ENCODE measurements at regions not wholly inside any gene's neighbourhood (a gene's known extent, or its start where the extent isn't known, plus 50 kb on each side); places are given as distances from the start of the nearest gene placed in this dataset.

DNA sequence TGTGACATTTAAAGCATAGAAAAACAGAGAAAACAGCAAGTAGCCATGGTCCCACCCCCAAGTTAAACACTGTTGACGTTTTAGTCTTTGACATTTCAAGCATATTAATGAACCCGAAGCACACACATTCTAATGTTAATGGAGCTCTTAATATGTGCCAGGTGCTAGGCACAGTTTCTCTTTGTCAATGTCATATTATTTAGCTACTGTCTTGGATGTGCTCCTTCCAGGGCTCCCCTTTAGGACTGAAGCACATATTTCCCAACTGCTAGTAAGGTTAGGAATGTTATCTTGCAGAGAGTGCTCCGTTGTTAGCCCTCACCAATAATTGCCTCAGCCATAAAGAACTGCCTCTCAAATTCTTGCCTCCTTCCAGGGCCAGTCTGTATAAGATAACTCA lies 716.6 kb upstream of the TENM4 start:
- no peak for DNase-seq (ENCODE audit: low read depth)

DNA sequence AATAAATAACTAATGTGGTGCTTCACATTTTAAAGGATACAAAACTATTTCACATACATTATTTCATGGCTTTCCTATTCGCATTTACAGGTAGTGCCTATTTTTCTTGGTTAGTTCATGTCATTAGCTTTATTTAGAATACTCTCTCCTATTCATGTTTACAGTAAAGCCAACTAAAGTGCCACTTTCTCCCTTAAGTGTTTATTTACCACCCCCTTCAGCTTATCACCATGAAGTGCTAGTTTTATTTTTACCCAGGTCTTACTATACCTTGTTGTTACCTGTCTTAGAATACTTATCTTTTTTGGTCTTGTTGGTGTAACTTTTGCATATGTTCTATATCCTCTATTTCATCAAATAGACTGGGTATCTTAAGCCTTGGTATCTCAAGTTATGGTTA lies 715.2 kb upstream of the TENM4 start:
- DNase-seq (ENCODE audit: low read depth) = no peak

DNA sequence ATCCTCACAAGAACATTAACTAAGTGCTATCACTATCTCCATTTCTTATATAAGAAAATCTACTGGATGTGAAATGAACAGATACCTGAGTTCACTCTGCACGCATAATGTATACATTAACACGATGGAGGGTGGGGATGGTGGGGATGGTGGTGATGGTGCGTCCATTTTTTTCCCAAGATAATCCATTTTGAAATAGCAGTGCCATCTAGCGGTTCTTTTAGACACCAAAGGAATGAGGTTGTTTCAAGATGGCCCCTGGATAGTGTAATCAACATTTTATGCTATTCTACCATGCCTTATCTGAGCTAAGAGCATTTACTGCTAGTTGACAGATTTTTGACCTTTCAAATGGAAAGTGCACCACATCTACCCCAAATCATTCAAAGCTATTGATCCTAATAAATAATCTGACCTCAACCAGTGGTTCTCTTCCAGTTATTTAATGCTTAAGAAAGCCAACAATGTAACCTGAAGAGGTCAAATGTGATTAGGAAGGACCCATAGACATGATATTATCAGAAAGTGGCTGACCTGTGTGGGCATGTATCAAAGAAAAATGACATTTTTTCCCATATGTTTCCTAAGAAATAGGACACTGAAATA lies 714.7 kb upstream of the TENM4 start:
- peak; percentile 2 for DNase-seq (ENCODE audit: low read depth)

DNA sequence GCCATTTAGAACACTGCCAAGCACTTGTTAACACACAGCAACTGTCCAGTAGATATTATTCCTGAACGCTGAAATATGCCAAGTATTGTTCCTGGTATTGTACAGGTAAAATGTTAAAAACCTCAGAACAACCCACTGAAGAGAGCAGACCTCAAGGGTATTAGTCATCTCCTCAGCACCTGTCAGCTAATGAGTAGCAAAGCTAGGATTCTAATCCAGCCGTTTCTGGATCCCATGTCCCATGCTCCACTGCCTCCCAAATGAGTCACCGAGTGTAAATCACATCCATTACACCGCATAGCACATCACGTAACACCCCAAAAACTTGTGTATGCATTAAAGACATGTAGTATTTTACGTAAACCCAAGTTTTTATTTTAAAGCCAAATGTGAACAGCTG lies 705.4 kb upstream of the TENM4 start:
- DNase-seq (ENCODE audit: low read depth) = no peak

DNA sequence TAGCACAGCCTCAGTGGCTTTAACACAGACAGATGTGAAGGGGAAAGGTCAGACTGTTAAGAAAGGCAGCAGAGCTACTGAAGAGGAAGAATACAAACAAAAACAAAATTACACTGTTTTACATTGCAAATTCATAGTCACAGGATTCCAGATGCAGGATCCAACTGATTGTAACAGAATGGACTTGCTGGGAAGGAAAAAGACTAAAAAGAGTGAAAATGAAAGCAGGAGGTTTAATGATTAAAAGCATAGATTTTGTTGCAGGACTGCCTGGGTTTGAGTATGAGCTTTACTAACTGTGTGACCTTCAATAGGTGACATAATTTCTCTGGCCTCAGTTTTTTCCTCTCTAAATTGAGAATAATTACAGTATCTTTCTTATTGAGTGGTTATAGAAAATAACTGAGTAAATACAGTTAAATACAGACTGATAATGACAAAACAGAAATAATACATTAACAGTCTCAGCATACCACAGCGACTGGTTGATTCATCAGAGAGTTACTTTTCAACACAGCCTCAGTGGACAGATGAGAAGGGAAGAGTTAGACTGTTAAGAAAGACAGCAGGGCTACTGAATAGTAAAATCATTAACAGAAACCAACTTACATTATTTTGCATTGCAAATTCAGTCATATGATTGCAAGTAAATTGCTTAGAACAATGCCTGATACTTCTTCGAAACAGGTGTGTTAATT lies 704.2 kb upstream of the TENM4 start:
- no peak for DNase-seq (ENCODE audit: low read depth)

DNA sequence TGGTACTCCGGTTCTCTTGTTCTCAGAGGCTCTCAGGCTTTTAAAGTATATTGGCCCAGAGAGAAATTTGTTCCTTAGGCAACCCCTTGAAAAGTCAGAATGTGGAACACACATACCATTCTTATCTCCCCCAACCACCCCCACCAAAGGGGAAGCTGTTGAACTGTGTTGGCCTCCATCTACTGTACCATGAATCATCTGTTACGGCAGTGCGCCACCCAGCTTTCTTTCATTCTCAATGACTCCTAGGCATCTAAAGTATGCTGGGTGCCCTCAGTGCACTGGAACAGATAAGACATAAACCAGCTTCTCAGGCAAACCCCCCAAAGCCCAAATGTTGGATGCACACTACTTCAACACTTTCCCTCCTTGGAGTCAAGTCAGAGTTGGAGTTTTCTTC lies 696.2 kb upstream of the TENM4 start:
- DNase-seq (ENCODE audit: low read depth) = no peak

DNA sequence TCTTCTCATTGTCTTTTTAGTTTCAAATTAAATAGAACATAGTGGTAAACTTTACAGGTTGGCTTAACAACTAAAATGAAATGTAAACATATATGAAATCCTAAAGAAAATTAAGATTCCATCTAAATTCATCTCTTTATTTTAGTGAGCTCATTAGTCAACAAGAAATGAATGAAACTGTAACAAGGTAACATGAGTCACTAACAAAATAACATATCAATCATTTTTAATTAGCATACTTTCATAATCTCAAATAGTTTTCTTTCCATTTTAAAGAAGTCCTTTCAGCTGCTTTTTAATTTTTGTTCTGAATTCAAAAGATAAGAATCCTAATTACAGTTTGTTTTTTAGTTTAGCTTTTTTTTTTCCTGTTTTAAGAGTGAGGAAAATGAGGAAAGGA lies 688.6 kb upstream of the TENM4 start:
- no peak for DNase-seq (ENCODE audit: low read depth)

DNA sequence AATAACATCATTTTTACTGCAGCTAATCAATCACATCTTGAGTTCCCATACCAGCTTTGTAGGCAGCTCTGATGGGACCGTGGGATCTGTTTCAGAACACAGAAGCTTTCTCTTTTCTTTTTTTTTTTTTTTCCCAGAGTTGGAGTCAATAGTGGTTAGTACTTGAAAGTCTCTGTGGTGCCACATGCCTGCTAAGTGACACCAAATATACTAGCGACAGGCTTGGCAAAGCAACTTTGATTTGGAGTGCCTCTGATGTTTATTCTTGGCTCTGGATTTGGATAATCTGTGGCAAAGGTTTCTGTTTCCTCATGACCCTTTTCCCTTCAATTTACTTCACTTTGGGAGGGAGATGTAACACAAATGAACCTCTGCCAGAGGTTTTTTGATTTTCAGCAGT lies 681.4 kb upstream of the TENM4 start:
- DNase-seq (ENCODE audit: low read depth) = no peak

DNA sequence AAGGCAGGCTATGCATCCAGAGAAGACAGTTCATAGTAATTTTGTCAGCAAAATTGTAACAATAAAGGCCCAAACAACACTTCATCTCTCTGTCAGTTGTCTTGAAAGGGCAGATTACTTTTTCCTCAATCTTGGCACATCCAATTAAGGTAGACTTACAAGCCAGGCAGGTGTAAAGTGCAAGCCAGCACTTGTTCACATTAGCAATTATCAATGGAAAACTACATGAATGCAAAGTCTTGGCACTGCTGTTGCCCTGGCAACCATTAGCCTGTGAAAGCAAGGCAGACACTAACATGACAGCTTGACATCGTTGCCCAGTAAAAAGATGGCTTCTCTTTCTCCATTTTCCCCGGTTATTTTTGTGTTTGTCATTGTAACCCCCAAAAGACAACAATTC lies 677.2 kb upstream of the TENM4 start:
- DNase-seq (ENCODE audit: low read depth) = no peak

DNA sequence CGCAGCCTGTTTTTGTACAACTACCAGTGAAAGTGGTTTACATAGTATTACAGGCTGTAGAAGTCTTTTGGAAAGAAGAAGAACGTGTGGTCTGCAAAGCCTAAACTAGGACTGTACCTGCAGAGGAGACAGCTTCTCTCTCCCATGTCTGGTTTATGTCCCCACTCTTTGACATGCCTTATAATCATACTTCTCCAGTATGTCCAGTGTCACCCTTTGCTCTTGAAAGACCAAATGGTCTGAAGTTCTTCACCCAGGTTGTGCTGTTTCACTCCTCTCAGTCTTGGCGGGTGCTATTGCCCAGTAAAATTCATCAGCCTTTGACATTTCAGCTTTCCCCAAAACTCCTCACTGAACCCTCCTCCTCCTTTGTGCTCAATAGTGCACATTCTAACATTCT lies 676.0 kb upstream of the TENM4 start:
- DNase-seq (ENCODE audit: low read depth) = no peak

DNA sequence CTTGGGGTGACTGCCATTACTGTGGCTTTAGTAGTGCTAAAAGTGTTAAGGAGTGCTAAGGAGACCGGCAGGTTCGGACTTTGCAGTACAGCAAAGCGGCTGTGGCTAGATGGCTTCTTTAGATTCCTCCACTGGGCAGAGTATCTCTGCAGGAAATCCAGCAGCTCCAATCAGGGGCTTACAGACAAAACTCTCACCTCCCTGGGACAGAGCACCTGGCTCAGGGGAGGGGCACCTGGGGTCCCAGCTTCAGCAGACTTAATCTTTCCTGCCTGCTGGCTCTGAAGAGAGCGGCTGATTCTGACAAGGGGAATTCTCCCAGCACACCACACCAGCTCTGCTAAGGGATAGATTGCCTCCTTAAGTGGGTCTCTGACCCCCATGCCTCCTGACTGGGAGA lies 668.8 kb upstream of the TENM4 start:
- DNase-seq (ENCODE audit: low read depth) = no peak

DNA sequence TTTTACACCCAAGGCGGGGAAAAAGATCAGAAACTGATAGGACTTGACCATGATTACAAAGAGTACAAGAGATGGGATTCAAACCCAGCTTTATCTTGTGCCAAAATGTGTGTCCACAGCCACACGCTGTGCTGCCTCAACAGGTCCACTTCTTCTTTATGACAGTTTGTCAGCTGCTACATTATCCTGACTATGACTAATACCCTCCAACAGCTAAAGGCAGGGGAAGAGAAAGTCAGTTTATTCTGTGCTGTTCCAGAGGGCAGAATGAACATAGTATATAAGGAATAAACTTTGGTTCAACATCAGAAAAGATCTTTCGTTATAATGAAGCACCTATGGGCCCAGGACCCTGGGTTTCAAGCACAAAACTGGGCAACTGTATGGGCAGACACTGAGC lies 668.2 kb upstream of the TENM4 start:
- DNase-seq (ENCODE audit: low read depth) = no peak

DNA sequence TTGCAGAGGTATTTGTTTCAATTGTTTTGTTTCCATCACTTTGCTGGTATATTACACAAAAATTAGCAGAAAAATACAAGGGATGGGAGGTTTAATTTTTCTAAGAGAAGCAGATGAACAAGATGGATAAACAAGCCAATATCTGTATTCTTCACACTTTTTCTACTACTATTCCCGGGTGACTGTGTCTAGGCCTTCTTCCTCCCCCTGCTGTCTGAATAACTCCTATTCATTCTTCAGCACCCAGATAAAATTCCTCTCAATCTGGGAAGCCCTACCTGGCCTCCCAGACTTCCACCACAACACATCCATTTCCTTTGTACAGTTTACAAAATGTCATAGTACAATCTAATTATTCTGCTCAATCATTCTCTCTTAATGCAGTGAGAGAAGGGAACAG lies 666.6 kb upstream of the TENM4 start:
- no peak for DNase-seq (ENCODE audit: low read depth)

DNA sequence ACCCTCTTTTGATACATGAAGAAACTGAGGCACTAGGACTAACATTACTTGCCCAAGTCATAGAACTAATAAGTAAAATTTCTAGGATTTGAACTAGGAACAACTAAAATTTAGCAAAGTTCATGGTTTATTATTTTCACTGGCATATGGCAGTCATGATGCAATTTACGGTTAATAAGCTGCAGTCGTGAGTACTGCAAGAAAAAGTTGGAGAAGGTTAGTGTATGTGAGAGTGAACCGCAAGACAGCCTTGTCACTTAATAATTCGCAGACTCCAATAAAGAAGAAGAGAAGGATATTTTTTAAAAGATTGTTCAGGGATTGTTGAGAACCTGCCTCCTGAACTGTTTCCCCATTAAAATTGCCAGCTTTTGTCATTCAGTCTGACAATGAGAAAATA lies 663.4 kb upstream of the TENM4 start:
- peak; percentile 30 for DNase-seq (ENCODE audit: low read depth)

DNA sequence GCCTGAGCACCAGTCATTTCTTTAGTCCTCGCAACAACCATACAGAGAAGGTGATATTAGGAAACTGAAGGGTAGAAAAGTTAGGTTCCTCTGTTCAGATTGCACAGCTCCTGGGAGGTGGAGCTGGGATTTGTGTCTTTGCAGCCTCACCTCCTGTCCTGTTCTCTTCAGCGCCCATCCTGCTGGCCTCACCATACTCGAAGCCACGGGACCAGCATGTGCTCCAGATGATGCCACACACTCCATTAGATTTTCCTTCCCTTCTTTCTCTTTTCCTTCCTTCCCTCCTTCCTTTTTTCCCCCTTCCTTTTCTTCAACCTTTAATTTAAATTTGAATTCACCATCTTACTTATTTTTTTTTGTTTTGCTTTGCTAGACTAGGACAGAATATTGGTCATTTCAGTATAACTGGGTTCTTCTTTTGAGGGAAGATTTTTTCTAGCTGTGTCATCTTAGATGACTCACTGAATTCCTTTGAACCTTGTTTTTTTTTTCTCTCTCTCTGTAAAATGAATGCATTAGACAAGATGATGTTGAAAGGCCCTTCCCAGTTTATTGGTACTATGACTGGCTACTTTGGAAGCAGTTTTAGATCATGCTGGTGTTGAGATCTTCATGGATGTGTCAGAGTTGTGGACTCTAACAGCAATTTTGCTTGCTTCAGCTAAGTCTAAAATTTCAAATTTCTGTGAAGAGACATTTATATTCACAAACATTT lies 662.5 kb upstream of the TENM4 start:
- peak; percentile 84 for DNase-seq (ENCODE audit: low read depth)

DNA sequence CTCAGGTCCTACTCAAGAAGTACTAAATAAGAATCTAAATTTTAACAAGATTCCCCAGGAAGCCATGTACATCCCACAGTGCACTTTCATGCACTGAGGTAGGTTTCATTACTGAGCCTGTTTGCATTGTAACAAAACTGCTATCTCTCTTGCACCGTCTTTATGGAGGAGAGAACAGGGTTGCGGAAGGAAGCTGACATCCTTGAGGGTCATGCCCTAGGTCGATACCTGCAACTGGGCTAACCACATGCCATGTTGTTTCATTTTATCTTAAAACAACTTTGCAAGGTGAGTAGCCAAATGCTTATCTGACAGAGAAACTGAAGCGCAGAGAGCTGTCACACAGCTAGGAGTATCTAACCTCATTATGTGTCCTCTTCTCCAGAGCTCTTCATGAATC lies 656.3 kb upstream of the TENM4 start:
- DNase-seq (ENCODE audit: low read depth) = no peak

DNA sequence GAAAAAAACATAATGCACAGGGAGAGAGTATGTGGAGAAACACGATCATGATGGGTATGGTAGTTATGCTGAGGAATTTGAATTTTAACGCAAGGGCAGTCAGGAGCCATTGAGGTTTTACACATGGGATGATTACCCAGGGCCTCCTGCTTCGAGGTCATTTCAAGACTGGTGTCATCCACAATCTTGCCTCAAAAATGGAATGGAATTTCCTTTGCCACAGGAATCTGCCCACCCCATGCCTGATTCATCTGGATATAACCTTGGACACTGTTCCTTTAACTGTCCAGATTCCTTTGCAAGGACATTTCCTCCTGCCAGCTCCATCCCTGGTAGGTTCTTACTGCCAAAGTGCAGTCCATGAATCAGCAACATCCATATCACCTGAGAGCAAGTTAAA lies 655.9 kb upstream of the TENM4 start:
- peak; percentile 67 for DNase-seq (ENCODE audit: low read depth)

DNA sequence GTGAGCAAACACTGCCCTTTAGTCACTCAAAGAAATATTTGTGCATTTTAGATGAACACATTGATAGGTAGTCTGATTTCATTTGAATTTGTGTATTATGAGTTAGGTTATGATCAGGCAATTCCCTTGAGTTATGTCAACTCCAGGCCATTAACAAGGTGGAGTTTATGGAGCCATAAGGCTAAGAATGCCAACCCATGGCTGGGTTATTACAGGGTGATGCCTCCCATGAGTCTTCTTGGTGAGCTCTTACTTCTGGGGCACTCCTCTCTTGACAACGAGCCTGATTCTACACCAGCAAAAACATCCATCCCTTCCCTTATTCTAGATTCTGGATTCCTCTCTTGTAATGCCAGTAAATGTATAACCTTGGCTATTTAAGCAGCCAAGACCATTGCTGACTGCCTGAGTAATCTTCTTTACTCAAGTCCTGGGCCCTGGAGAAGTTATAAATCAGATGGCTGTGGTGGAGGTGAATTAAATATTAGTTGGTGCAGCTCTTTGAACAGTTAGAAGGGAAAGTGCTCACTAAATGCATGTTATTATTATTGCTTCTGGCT lies 645.7 kb upstream of the TENM4 start:
- DNase-seq (ENCODE audit: low read depth) = no peak

DNA sequence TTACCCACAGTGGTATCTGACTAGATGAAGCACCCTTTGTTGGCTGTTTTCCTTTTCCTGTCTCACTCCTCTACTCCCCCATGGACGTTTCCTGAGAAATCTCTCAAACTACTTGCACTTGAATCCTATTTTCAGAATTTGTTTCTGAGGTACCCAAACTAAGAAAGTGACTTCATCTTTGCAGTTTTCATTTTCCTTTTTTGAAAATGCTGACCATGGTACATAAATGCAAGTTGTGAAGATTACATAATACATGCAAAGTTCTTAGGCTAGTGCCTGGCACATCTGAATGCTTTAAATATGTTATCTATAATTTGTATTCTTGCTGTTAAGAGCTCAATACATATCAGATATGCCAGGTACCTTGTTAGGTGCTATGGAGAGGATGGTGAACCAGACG lies 644.7 kb upstream of the TENM4 start:
- DNase-seq (ENCODE audit: low read depth) = no peak

DNA sequence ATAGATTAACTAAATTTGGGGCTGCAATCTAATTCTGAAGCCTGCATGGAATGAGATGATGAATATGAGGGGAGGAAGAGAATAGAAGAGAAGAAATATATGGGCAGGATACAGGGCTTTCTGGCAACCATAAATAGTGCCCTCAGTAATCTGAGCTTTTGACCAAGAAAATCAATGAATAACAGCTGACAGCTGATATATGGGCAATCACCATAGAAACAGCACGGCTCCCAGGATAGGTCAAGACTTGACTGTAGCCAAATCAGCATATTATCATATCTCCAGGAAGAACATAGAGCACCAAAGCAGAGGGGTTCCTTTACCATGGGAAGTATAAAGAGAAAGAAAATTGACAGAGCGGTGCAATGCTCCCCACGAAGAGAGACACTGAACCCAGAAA lies 643.8 kb upstream of the TENM4 start:
- DNase-seq (ENCODE audit: low read depth) = no peak

DNA sequence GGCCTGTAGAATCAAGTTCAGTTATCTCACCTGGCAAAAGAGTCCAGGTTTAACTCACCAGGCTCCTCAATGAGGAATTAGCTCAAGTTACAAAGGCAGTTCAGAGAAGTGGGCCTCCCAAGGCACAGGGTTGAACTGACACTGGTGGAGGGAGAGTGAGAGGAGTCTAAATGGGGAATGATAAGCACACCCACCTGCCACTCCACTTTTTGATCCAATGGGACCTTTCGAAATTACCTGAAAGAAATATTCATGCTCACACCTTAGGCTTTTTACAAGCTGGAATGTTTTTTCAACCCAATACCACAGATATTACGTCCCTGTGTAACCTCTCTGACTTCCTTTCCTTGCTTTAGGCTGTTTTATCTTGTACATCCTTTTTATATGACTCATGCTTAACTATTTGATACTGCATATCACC lies 642.7 kb upstream of the TENM4 start:
- no peak for DNase-seq (ENCODE audit: low read depth)

DNA sequence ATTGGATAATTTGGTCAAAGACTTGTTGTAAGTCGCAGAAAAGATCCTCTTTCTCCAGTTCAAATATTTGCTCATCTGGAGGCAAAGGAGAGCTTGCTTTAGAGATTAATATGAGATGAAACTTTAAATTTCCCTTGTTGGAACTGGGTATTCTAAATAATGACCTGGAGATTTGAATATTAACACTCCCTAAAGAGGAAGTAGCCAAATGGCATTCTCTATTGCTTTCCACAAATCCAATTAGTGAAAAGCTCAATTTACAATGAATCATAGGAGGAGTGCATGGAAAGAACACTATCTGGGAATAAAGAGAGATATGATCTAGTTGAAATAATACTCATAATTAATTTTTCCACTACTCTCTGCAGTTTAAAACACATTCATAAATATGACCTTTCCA lies 641.6 kb upstream of the TENM4 start:
- DNase-seq (ENCODE audit: low read depth) = no peak

DNA sequence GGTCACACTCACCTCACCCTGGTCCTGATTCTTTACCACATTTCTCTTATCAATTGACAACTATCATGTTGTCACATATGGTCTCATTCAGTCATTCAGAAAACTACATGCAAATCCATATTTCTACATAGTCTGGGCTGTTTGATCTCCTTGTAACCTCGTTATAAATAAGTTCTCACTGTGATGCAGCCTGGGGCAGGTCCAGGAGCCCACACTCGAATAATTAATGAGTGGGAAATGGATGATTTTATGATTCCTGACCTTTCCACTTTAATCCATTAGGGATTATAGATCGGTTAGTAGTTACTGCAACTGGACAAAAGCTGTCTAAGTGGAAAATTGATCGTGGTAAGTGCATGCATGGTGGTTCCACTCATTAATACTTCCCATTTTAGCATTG lies 636.3 kb upstream of the TENM4 start:
- no peak for DNase-seq (ENCODE audit: low read depth)
